GM23248 (cell line): ENCODE measurements at regions not wholly inside any gene's neighbourhood (a gene's known extent, or its start where the extent isn't known, plus 50 kb on each side); places are given as distances from the start of the nearest gene placed in this dataset.

ENCODE experiments used
- DNase-seq: peaks from one replicate; pipeline ENCODE4 v3.0.0-alpha.2; 2015
- H2AFZ ChIP-seq: fragments of 200-600 bp; sonication (generic); 2 replicates; pipeline ENCODE4 v1.6.1; 2016; ENCODE audit warnings: antibody characterized with exemption
- H3F3A ChIP-seq: fragments of 200-600 bp; sonication (generic); 2 replicates; pipeline ENCODE4 v1.6.1; 2016; ENCODE audit warnings: mild to moderate bottlenecking, antibody characterized with exemption, mixed run types; ENCODE audit not compliant: insufficient read depth
- H3K27ac ChIP-seq: fragments of 200-600 bp; sonication (generic); 2 replicates; pipeline ENCODE4 v1.5.1; 2016; ENCODE audit warnings: mild to moderate bottlenecking
- H3K27me3 ChIP-seq: fragments of 200-600 bp; sonication (generic); replicated peaks from 2 replicates; pipeline ENCODE4 v1.6.1; 2016; ENCODE audit warnings: mild to moderate bottlenecking; ENCODE audit not compliant: insufficient read depth
- H3K36me3 ChIP-seq: fragments of 200-600 bp; sonication (generic); 2 replicates; pipeline ENCODE4 v1.6.1; 2016; ENCODE audit warnings: low read depth, mild to moderate bottlenecking
- H3K4me1 ChIP-seq: fragments of 200-600 bp; sonication (generic); 2 replicates; pipeline ENCODE4 v1.6.1; 2016; ENCODE audit warnings: mild to moderate bottlenecking; ENCODE audit not compliant: insufficient read depth
- H3K4me2 ChIP-seq: fragments of 200-600 bp; sonication (generic); one replicate; pipeline ENCODE4 v1.6.1; 2016; ENCODE audit warnings: mild to moderate bottlenecking; ENCODE audit not compliant: unreplicated experiment
- H3K4me3 ChIP-seq: fragments of 200-600 bp; sonication (generic); 2 replicates; pipeline ENCODE4 v1.5.1; 2016; ENCODE audit warnings: mild to moderate bottlenecking
- H3K79me2 ChIP-seq: fragments of 200-600 bp; sonication (generic); 2 replicates; pipeline ENCODE4 v1.6.1; 2016; ENCODE audit warnings: mild to moderate bottlenecking; ENCODE audit not compliant: insufficient read depth
- H3K9ac ChIP-seq: fragments of 200-600 bp; sonication (generic); 2 replicates; pipeline ENCODE4 v1.6.1; 2016; ENCODE audit warnings: mild to moderate bottlenecking
- H3K9me2 ChIP-seq: fragments of 200-600 bp; sonication (generic); 2 replicates; pipeline ENCODE4 v1.6.1; 2016; ENCODE audit warnings: mixed run types, mild to moderate bottlenecking, moderate library complexity; ENCODE audit not compliant: insufficient read depth
- H3K9me3 ChIP-seq: fragments of 200-600 bp; sonication (generic); one replicate; pipeline ENCODE4 v1.6.1; 2017; ENCODE audit warnings: low read depth
- H4K20me1 ChIP-seq: fragments of 200-600 bp; sonication (generic); 2 replicates; pipeline ENCODE4 v1.6.0; 2016; ENCODE audit not compliant: insufficient read depth
- EZH2 ChIP-seq: fragments of 200-600 bp; sonication (generic); IDR thresholded peaks from 2 replicates; pipeline ENCODE4 v1.6.1; 2018; ENCODE audit warnings: antibody characterized with exemption, mild to moderate bottlenecking; ENCODE audit not compliant: insufficient read depth, poor library complexity, severe bottlenecking
- EZH2phosphoT487 ChIP-seq: fragments of 200-600 bp; sonication (generic); IDR thresholded peaks from 2 replicates; pipeline ENCODE4 v1.6.1; 2018; ENCODE audit warnings: antibody characterized with exemption, moderate library complexity, mild to moderate bottlenecking, low read depth; ENCODE audit not compliant: insufficient read depth
- WGBS, 2 experiments: methylation state at CpG; one replicate each; pipeline ENCODE4 v1.1.6; 2015 to 2017; ENCODE audit warnings: low lambda C conversion rate in 2 of 2, low coverage in 1 of 2; ENCODE audit errors: missing lambda C conversion rate in 2 of 2; 5-methylcytosine and 5-hydroxymethylcytosine counted together
- in situ Hi-C: fragments of 300-500 bp; cut with MboI; formaldehyde crosslinking; loops from 2 replicates; pipeline ENCODE4 v1.15.0; 2020

DNA sequence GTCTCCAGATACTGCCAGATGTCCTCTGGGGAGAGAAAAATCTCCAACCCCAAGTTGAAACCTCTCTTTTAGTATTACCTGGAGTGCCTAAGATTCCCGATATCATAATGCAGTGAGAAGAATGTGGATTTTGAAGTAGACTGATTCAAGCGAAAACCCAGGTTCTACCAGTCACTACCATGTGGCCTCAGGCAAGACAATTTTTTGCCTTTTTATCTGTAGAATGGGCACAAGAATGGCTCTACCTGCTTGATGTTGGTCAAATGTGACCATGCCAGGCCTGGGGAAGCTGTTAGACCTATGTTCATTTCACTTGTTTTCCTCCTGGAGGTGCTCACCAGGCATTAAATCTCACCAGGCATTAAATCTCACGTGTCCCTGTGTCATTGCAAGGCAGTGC is 131.3 kb downstream of the DDX1 start:
- H3K27ac ChIP-seq, result no peak overlapping the region
- H3F3A ChIP-seq, result no peaks in the 10 kb centered on the region
- H3K9me2 ChIP-seq, result no peaks in the 10 kb centered on the region
- H3K79me2 ChIP-seq, result no peaks in the 10 kb centered on the region
- no peaks in the 10 kb centered on the region for H3K9me3 ChIP-seq
- no peak for TF ChIP-seq EZH2
- no peak for TF ChIP-seq EZH2phosphoT487
- H3K4me2 ChIP-seq, result no peak overlapping the region
- WGBS, 2 experiments, result 58 to 71% methylated on average over 3 of the region's 3 CpGs
- H3K4me1 ChIP-seq, result no peaks in the 10 kb centered on the region
- in situ Hi-C loops, result no loop called here
- H4K20me1 ChIP-seq, result no peaks in the 10 kb centered on the region
- H3K9ac ChIP-seq, result no peak overlapping the region
- no peak overlapping the region for H3K4me3 ChIP-seq
- peaks cover 14% of the 10 kb centered on the region; the same call in 1 of the 2 replicates for H3K27me3 ChIP-seq
- no peak for DNase-seq
- H2AFZ ChIP-seq, result no peak overlapping the region
- H3K36me3 ChIP-seq, result no peaks in the 10 kb centered on the region

DNA sequence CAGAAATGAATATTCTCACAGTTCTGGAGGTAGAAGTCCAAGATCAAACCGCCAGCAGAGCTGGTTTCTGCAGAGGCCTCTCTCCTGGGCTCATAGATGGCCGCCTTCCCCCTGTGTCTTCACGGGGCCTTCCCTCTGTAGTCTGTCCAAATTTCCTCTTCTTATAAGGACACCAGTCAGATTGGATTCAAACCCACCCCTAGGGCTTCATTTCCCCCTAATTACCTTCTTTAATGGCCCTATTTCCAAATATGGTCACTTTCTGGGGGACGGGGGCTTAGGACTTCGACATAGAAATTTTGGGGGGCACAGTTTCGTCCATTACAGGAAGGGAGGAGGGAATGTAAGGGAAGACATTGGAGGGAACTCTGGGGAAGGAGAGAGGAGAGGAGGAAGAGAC is 132.6 kb downstream of the DDX1 start:
- no peak overlapping the region for H2AFZ ChIP-seq
- no peaks in the 10 kb centered on the region for H3F3A ChIP-seq
- DNase-seq, result no peak
- peaks cover 22% of the 10 kb centered on the region; the same call in 1 of the 2 replicates for H3K27me3 ChIP-seq
- H3K36me3 ChIP-seq, result no peaks in the 10 kb centered on the region
- in situ Hi-C loops, result no loop called here
- no peaks in the 10 kb centered on the region for H3K9me2 ChIP-seq
- no peak for TF ChIP-seq EZH2phosphoT487
- no peak for TF ChIP-seq EZH2
- no peak overlapping the region for H3K27ac ChIP-seq
- no peak overlapping the region for H3K9ac ChIP-seq
- no peak overlapping the region for H3K4me3 ChIP-seq
- H3K4me1 ChIP-seq, result no peaks in the 10 kb centered on the region
- H3K79me2 ChIP-seq, result no peaks in the 10 kb centered on the region
- H3K4me2 ChIP-seq, result no peak overlapping the region
- H3K9me3 ChIP-seq, result no peaks in the 10 kb centered on the region
- WGBS, 2 experiments, result 49% methylated on average over 6 of the region's 6 CpGs
- H4K20me1 ChIP-seq, result no peaks in the 10 kb centered on the region

DNA sequence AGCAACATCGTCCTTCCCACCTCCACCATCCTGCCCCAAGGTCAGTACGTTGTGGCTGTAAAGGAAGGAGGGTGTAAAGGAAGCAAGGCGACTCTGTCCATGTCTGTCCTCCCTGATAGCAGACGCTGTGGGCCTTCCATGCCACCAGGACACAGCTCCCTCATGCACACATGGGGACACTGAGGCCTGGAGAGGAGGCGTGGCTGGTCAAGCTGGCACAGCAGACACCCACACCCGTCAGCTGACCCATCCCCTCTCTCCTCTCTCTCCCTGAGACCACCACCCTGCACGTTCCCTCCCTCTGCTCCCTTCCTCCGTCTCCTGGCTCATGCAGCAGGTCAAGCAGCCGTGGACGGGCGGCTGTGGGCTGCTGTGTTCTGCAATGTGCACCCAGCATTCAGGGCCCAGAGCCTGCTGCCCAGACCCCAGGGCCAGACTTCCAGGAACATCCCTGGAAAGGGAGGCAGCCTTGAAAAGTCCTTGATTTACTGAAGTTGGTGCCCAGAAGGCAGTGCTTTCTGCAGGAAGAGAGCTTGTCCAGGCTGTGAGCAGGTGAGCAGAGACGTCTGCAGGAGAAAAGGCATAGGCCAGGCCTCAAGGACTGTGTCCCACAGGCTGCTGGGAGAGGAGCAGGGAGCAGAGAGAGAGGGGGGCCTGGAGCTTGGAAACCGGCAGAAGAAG is 133.6 kb downstream of the DDX1 start:
- Histone ChIP-seq H3K36me3 (no peaks in the 10 kb centered on the region), H3K4me2 (no peak overlapping the region), H3K9me3 (no peaks in the 10 kb centered on the region), H3K9me2 (no peaks in the 10 kb centered on the region), H2AFZ (no peak overlapping the region), H3K27me3 (peaks cover 22% of the 10 kb centered on the region; the same call in 1 of the 2 replicates), H3K4me3 (no peak overlapping the region), H3F3A (no peaks in the 10 kb centered on the region), H3K9ac (no peak overlapping the region), H4K20me1 (no peaks in the 10 kb centered on the region), H3K27ac (no peak overlapping the region), H3K4me1 (peaks cover 3% of the 10 kb centered on the region), H3K79me2 (no peaks in the 10 kb centered on the region)
- 47 to 51% methylated on average over 12 to 13 of the region's 13 CpGs for WGBS, 2 experiments
- DNase-seq, result no peak
- in situ Hi-C loops, result no loop called here
- TF ChIP-seq EZH2 (no peak), EZH2phosphoT487 (no peak)

DNA sequence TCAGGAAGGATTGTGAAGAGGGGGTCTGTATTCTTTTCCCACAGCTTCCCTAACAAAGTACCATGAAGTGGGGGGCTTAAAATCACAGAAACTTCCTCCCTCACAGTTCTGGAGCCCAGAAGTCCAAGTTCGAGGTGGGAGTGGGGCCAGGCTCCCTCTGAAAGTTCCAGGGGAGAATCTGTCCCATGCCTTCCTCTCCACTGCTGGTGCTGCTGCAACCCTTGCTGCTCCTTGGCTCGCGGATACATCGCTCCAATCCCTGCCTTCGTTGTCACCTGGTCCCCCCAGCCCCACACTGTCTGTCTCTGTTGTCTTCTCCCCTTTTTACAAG is 134.1 kb downstream of the DDX1 start:
- Histone ChIP-seq H3K4me2 (no peak overlapping the region), H2AFZ (no peak overlapping the region), H3K4me3 (no peak overlapping the region), H3K9me2 (no peaks in the 10 kb centered on the region), H3K79me2 (no peaks in the 10 kb centered on the region), H3K27ac (no peak overlapping the region), H3K9me3 (no peaks in the 10 kb centered on the region), H3F3A (no peaks in the 10 kb centered on the region), H3K9ac (no peak overlapping the region), H3K4me1 (peaks cover 8% of the 10 kb centered on the region), H4K20me1 (no peaks in the 10 kb centered on the region), H3K27me3 (peaks cover 22% of the 10 kb centered on the region), H3K36me3 (no peaks in the 10 kb centered on the region)
- in situ Hi-C loops, result no loop called here
- 65 to 75% methylated on average over 5 of the region's 5 CpGs for WGBS, 2 experiments
- DNase-seq, result no peak
- TF ChIP-seq EZH2phosphoT487 (no peak), EZH2 (no peak)
